T-helper 9 cell (primary cell): ENCODE measurements at regions not wholly inside any gene's neighbourhood (a gene's known extent, or its start where the extent isn't known, plus 50 kb on each side); places are given as distances from the start of the nearest gene placed in this dataset.

Experiments
- DNase-seq: peaks from one replicate; pipeline ENCODE4 v3.0.0-alpha.2; 2020

- DNase-seq = no peak
Measured at GRCh38 chr16:80033783-80034468, 433.4 kb upstream of the MAF start.

GRCh38 chr16:80029761-80030481, 429.4 kb upstream of the MAF start:
- no peak for DNase-seq

GRCh38 chr16:80029381-80029630, 428.8 kb upstream of the MAF start:
- no peak for DNase-seq

GRCh38 chr16:80028581-80029380, 428.2 kb upstream of the MAF start:
- DNase-seq = no peak

- DNase-seq = peak; percentile 4
Measured at GRCh38 chr16:80027007-80027965, 426.7 kb upstream of the MAF start.

GRCh38 chr16:80025236-80025635, 424.7 kb upstream of the MAF start:
- DNase-seq = no peak

GRCh38 chr16:80024443-80024842, 423.9 kb upstream of the MAF start:
- DNase-seq = no peak

GRCh38 chr16:80023865-80024264, 423.3 kb upstream of the MAF start:
- DNase-seq = no peak

- DNase-seq = no peak
Measured at GRCh38 chr16:80019395-80019794, 418.9 kb upstream of the MAF start.

- DNase-seq = no peak
Measured at GRCh38 chr16:80018466-80018865, 417.9 kb upstream of the MAF start.

- no peak for DNase-seq
Measured at GRCh38 chr16:80016731-80017326, 416.3 kb upstream of the MAF start.

GRCh38 chr16:80015566-80015965, 415.0 kb upstream of the MAF start:
- no peak for DNase-seq

- no peak for DNase-seq
Measured at GRCh38 chr16:80014241-80014939, 413.9 kb upstream of the MAF start.

GRCh38 chr16:80012586-80012985, 412.0 kb upstream of the MAF start:
- no peak for DNase-seq

GRCh38 chr16:80009971-80010659, 409.6 kb upstream of the MAF start:
- no peak for DNase-seq

GRCh38 chr16:80008857-80009256, 408.3 kb upstream of the MAF start:
- no peak for DNase-seq

GRCh38 chr16:80007231-80007630, 406.7 kb upstream of the MAF start:
- DNase-seq = no peak

GRCh38 chr16:80006241-80007215, 406.0 kb upstream of the MAF start:
- no peak for DNase-seq

- no peak for DNase-seq
Measured at GRCh38 chr16:80004113-80004512, 403.6 kb upstream of the MAF start.

GRCh38 chr16:80002261-80002660, 401.7 kb upstream of the MAF start:
- no peak for DNase-seq
